ENCODE measurements at regions not wholly inside any gene's neighbourhood (a gene's known extent, or its start where the extent isn't known, plus 50 kb on each side); places are given as distances from the start of the nearest gene placed in this dataset.

- no peak for DNase-seq
These were observed 348.5 kb upstream of the DDHD1 start for GRCh38 chr14:53501361-53502211.

GRCh38 chr14:53500191-53500590 lies 347.1 kb upstream of the DDHD1 start:
- DNase-seq: no peak

- no peak for DNase-seq
These were observed 343.5 kb upstream of the DDHD1 start for GRCh38 chr14:53496668-53497067.

GRCh38 chr14:53495846-53496343 lies 342.8 kb upstream of the DDHD1 start:
- no peak for DNase-seq

GRCh38 chr14:53494587-53494986 lies 341.5 kb upstream of the DDHD1 start:
- DNase-seq: no peak

- no peak for DNase-seq
These were observed 340.7 kb upstream of the DDHD1 start for GRCh38 chr14:53493860-53494259.

GRCh38 chr14:53493320-53493719 lies 340.2 kb upstream of the DDHD1 start:
- DNase-seq: no peak

- no peak for DNase-seq
These were observed 338.8 kb upstream of the DDHD1 start for GRCh38 chr14:53491884-53492277.

- no peak for DNase-seq
These were observed 338.2 kb upstream of the DDHD1 start for GRCh38 chr14:53491256-53491883.

- no peak for DNase-seq
These were observed 325.1 kb upstream of the DDHD1 start for GRCh38 chr14:53478174-53478573.

GRCh38 chr14:53473480-53473879 lies 320.4 kb upstream of the DDHD1 start:
- DNase-seq: no peak

- no peak for DNase-seq
These were observed 319.2 kb upstream of the DDHD1 start for GRCh38 chr14:53472306-53472705.

GRCh38 chr14:53470351-53471043 lies 317.4 kb upstream of the DDHD1 start:
- no peak for DNase-seq

- DNase-seq: no peak
These were observed 315.8 kb upstream of the DDHD1 start for GRCh38 chr14:53468876-53469275.

- no peak for DNase-seq
These were observed 311.3 kb upstream of the DDHD1 start for GRCh38 chr14:53464376-53464775.

GRCh38 chr14:53462931-53463778 lies 310.0 kb upstream of the DDHD1 start:
- DNase-seq: no peak

GRCh38 chr14:53461858-53462257 lies 308.7 kb upstream of the DDHD1 start:
- no peak for DNase-seq

GRCh38 chr14:53460544-53460943 lies 307.4 kb upstream of the DDHD1 start:
- no peak for DNase-seq

- no peak for DNase-seq
These were observed 305.3 kb upstream of the DDHD1 start for GRCh38 chr14:53458368-53458814.

GRCh38 chr14:53456931-53457330 lies 303.8 kb upstream of the DDHD1 start:
- no peak for DNase-seq

GRCh38 chr14:53452005-53452673 lies 299.0 kb upstream of the DDHD1 start:
- DNase-seq: no peak

GRCh38 chr14:53450871-53451270 lies 297.7 kb upstream of the DDHD1 start:
- no peak for DNase-seq

Data from activated CD8-positive, alpha-beta memory T cell treated with anti-CD3 and anti-CD28 coated beads, Interleukin-2, amount 50 U/mL, for 4 hours (primary cell).